ENCODE measurements at regions not wholly inside any gene's neighbourhood (a gene's known extent, or its start where the extent isn't known, plus 50 kb on each side); places are given as distances from the start of the nearest gene placed in this dataset.

DNA sequence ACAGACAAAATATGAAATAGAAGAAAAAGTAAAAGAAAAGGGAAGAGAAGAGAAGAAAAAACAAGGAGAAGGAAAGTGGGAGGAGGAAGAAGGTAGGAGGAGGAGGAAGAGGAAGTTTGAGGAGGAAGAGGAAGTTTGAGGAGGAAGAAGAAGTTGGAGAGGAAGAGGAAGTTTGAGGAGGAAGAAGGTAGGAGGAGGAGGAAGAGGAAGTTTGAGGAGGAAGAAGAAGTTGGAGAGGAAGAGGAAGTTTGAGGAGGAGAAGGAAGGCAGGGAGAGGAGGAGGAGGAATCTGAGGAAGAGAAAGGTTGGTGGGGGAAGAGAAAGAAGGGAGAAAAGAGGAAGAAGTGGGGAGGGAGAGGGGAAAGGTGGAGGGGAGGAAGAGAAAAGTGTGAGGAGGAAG, 169.2 kb upstream of the RORA start:
- Histone ChIP-seq H3K27me3 (no peaks in the 10 kb centered on the region), H3K4me1 (no peaks in the 10 kb centered on the region), H3K4me3 (no peak overlapping the region), H3K9me3 (no peaks in the 10 kb centered on the region), H3K36me3 (no peaks in the 10 kb centered on the region), H3K27ac (no peak overlapping the region)
- no peak for DNase-seq
- TF ChIP-seq, protein P1, sequence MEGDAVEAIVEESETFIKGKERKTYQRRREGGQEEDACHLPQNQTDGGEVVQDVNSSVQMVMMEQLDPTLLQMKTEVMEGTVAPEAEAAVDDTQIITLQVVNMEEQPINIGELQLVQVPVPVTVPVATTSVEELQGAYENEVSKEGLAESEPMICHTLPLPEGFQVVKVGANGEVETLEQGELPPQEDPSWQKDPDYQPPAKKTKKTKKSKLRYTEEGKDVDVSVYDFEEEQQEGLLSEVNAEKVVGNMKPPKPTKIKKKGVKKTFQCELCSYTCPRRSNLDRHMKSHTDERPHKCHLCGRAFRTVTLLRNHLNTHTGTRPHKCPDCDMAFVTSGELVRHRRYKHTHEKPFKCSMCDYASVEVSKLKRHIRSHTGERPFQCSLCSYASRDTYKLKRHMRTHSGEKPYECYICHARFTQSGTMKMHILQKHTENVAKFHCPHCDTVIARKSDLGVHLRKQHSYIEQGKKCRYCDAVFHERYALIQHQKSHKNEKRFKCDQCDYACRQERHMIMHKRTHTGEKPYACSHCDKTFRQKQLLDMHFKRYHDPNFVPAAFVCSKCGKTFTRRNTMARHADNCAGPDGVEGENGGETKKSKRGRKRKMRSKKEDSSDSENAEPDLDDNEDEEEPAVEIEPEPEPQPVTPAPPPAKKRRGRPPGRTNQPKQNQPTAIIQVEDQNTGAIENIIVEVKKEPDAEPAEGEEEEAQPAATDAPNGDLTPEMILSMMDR (IDR thresholded peaks at IDR 0.05): no peak
- no peak for TF ChIP-seq POLR2A (IDR thresholded peaks at IDR 0.05)
- intact Hi-C loops (cut with DNase I; ENCODE audit: low total_unique reads): no loop called here

GRCh38 chr15:61396235-61396919, 167.3 kb upstream of the RORA start:
- Histone ChIP-seq H3K27ac (no peak overlapping the region), H3K9me3 (no peaks in the 10 kb centered on the region), H3K4me3 (no peak overlapping the region), H3K4me1 (no peaks in the 10 kb centered on the region), H3K27me3 (no peaks in the 10 kb centered on the region), H3K36me3 (no peaks in the 10 kb centered on the region)
- intact Hi-C loops (cut with DNase I; ENCODE audit: low total_unique reads): no loop called here
- no peak for DNase-seq
- no peak for TF ChIP-seq POLR2A (IDR thresholded peaks at IDR 0.05)
- TF ChIP-seq, protein P1 (IDR thresholded peaks at IDR 0.05): no peak

- H3K27ac ChIP-seq: peak overlapping the region in 1 of 2 donors; percentile 17
- H3K4me3 ChIP-seq: no peak overlapping the region
- TF ChIP-seq, protein P1 (IDR thresholded peaks at IDR 0.05): no peak
- TF ChIP-seq POLR2A (IDR thresholded peaks at IDR 0.05): no peak
- DNase-seq: no peak
- intact Hi-C loops (cut with DNase I; ENCODE audit: low total_unique reads): no loop called here
- no peaks in the 10 kb centered on the region for H3K9me3 ChIP-seq
- no peaks in the 10 kb centered on the region for H3K4me1 ChIP-seq
- no peaks in the 10 kb centered on the region for H3K36me3 ChIP-seq
- no peaks in the 10 kb centered on the region for H3K27me3 ChIP-seq
Measured at GRCh38 chr15:61393949-61394348, 164.8 kb upstream of the RORA start.

GRCh38 chr15:61393524-61393923, 164.4 kb upstream of the RORA start:
- DNase-seq: no peak
- Histone ChIP-seq H3K27me3 (no peaks in the 10 kb centered on the region), H3K9me3 (no peaks in the 10 kb centered on the region), H3K36me3 (no peaks in the 10 kb centered on the region), H3K4me1 (no peaks in the 10 kb centered on the region), H3K4me3 (no peak overlapping the region), H3K27ac (peak overlapping the region in 1 of 2 donors; percentile 17)
- intact Hi-C loops (cut with DNase I; ENCODE audit: low total_unique reads): no loop called here
- TF ChIP-seq, protein P1 (IDR thresholded peaks at IDR 0.05): no peak
- TF ChIP-seq POLR2A (IDR thresholded peaks at IDR 0.05): no peak

DNA sequence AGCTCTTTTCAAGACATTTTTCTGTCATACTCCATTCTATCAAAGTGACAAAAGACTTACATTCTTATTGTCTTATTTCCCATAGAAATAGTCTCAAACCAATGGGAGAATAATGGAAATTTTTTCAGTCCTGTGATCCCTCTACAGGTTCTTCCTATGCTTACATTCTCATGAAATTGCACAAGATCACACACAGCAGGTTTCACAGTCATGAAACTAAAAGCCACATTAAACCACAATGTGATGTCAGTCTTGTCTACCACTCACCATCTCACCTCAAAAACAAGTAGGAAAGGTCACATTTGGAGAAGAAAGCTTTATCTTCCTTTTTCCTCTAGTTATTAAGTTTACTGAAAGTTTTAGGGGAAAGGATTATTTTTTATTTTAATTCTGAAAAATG, 161.0 kb upstream of the RORA start:
- no peaks in the 10 kb centered on the region for H3K4me1 ChIP-seq
- H3K27me3 ChIP-seq: no peaks in the 10 kb centered on the region
- H3K9me3 ChIP-seq: no peaks in the 10 kb centered on the region
- H3K4me3 ChIP-seq: no peak overlapping the region
- H3K36me3 ChIP-seq: no peaks in the 10 kb centered on the region
- TF ChIP-seq, protein P1 (IDR thresholded peaks at IDR 0.05): no peak
- TF ChIP-seq POLR2A (IDR thresholded peaks at IDR 0.05): no peak
- DNase-seq: no peak
- intact Hi-C loops (cut with DNase I; ENCODE audit: low total_unique reads): no loop called here
- H3K27ac ChIP-seq: no peak overlapping the region

Measured in uterus (tissue), 3 donors.